Activated CD4-positive, alpha-beta T cell treated with anti-CD3 and anti-CD28 coated beads, Interleukin-2, Interleukin-4, amounts not matched to agents 100 ng/mL and 50 ng/mL, durations not matched to agents 16 hours and 8 hours (primary cell): ENCODE measurements at regions not wholly inside any gene's neighbourhood (a gene's known extent, or its start where the extent isn't known, plus 50 kb on each side); places are given as distances from the start of the nearest gene placed in this dataset.

Experiments
- DNase-seq: peaks from one replicate; pipeline ENCODE4 v3.0.0-alpha.2; 2020; ENCODE audit warnings: low spot score

- DNase-seq, result no peak
Measured at GRCh38 chr5:2262620-2263019, 379.9 kb upstream of the IRX4 start.

GRCh38 chr5:2261004-2261703 lies 378.4 kb upstream of the IRX4 start:
- DNase-seq, result no peak

- DNase-seq, result no peak
Measured at GRCh38 chr5:2260211-2261003, 377.7 kb upstream of the IRX4 start.

GRCh38 chr5:2259494-2260107 lies 376.9 kb upstream of the IRX4 start:
- no peak for DNase-seq

GRCh38 chr5:2258861-2259260 lies 376.1 kb upstream of the IRX4 start:
- no peak for DNase-seq

- DNase-seq, result no peak
Measured at GRCh38 chr5:2257326-2258244, 374.9 kb upstream of the IRX4 start.

GRCh38 chr5:2256691-2257280 lies 374.1 kb upstream of the IRX4 start:
- no peak for DNase-seq

GRCh38 chr5:2255915-2256690 lies 373.4 kb upstream of the IRX4 start:
- no peak for DNase-seq

- DNase-seq, result no peak
Measured at GRCh38 chr5:2254880-2255750, 372.4 kb upstream of the IRX4 start.

- no peak for DNase-seq
Measured at GRCh38 chr5:2254406-2254805, 371.7 kb upstream of the IRX4 start.

GRCh38 chr5:2253040-2253975 lies 370.6 kb upstream of the IRX4 start:
- DNase-seq, result no peak

- no peak for DNase-seq
Measured at GRCh38 chr5:2251751-2252150, 369.0 kb upstream of the IRX4 start.

- no peak for DNase-seq
Measured at GRCh38 chr5:2251298-2251697, 368.6 kb upstream of the IRX4 start.

- no peak for DNase-seq
Measured at GRCh38 chr5:2250365-2250950, 367.7 kb upstream of the IRX4 start.

- DNase-seq, result no peak
Measured at GRCh38 chr5:2249442-2249841, 366.7 kb upstream of the IRX4 start.

GRCh38 chr5:2249026-2249425 lies 366.3 kb upstream of the IRX4 start:
- no peak for DNase-seq

- DNase-seq, result no peak
Measured at GRCh38 chr5:2242539-2242938, 359.8 kb upstream of the IRX4 start.

- DNase-seq, result no peak
Measured at GRCh38 chr5:2241842-2242241, 359.1 kb upstream of the IRX4 start.
